DOHH2 (cell line): ENCODE measurements at regions not wholly inside any gene's neighbourhood (a gene's known extent, or its start where the extent isn't known, plus 50 kb on each side); places are given as distances from the start of the nearest gene placed in this dataset.

Source experiments
- H3F3A ChIP-seq: fragments of 200-600 bp; sonication (generic), shearing (Covaris generic); 2 replicates; pipeline ENCODE4 v1.6.0; 2016; ENCODE audit warnings: antibody characterized with exemption, mild to moderate bottlenecking; ENCODE audit not compliant: control insufficient read depth, insufficient read depth
- H3K27ac ChIP-seq: fragments of 200-600 bp; sonication (generic); 2 replicates; pipeline ENCODE4 v1.5.1; 2014; ENCODE audit warnings: low read depth, mild to moderate bottlenecking, low read length, moderate library complexity
- H3K27me3 ChIP-seq: fragments of 200-600 bp; sonication (generic); 2 replicates; pipeline ENCODE4 v1.6.1; 2014; ENCODE audit warnings: mild to moderate bottlenecking, low read length, mixed read lengths; ENCODE audit not compliant: control insufficient read depth
- H3K36me3 ChIP-seq: fragments of 200-600 bp; sonication (generic); 2 replicates; pipeline ENCODE4 v1.6.1; 2014; ENCODE audit warnings: mild to moderate bottlenecking, low read length, moderate library complexity, mixed read lengths; ENCODE audit not compliant: control insufficient read depth
- H3K4me1 ChIP-seq: fragments of 200-600 bp; sonication (generic); 2 replicates; pipeline ENCODE4 v1.6.1; 2014; ENCODE audit warnings: mild to moderate bottlenecking, low read length, mixed read lengths; ENCODE audit not compliant: control insufficient read depth
- H3K4me2 ChIP-seq: fragments of 200-600 bp; sonication (generic); 2 replicates; pipeline ENCODE4 v1.6.0; 2014; ENCODE audit warnings: mild to moderate bottlenecking, low read length, moderate library complexity
- H3K4me3 ChIP-seq: fragments of 200-600 bp; sonication (generic); 2 replicates; pipeline ENCODE4 v1.5.1; 2014; ENCODE audit warnings: mild to moderate bottlenecking, low read length, mixed read lengths
- H3K79me2 ChIP-seq: fragments of 200-600 bp; sonication (generic); 2 replicates; pipeline ENCODE4 v1.6.1; 2014; ENCODE audit warnings: mild to moderate bottlenecking, low read length, mixed read lengths; ENCODE audit not compliant: control insufficient read depth
- H3K9me2 ChIP-seq: fragments of 200-600 bp; sonication (generic); replicated peaks from 2 replicates; pipeline ENCODE4 v1.6.1; 2014; ENCODE audit warnings: mild to moderate bottlenecking, low read length, mixed read lengths; ENCODE audit not compliant: control insufficient read depth
- H3K9me3 ChIP-seq: fragments of 200-600 bp; sonication (generic); 2 replicates; pipeline ENCODE4 v1.6.1; 2014; ENCODE audit warnings: antibody characterized with exemption, low read length, mixed read lengths; ENCODE audit not compliant: control insufficient read depth, insufficient read depth
- H4K20me1 ChIP-seq: fragments of 200-600 bp; sonication (generic); 2 replicates; pipeline ENCODE4 v1.6.0; 2014; ENCODE audit warnings: low read depth, mild to moderate bottlenecking, antibody characterized with exemption, low read length, moderate library complexity; ENCODE audit not compliant: control insufficient read depth, insufficient read depth
- EZH2phosphoT487 ChIP-seq: fragments of 200-600 bp; sonication (generic); IDR thresholded peaks from 2 replicates; pipeline ENCODE4 v1.6.1; 2017; ENCODE audit warnings: borderline replicate concordance, mild to moderate bottlenecking, antibody characterized with exemption, low read length, moderate library complexity, mixed read lengths
- TF ChIP-seq, protein P1 (sequence below): fragments of 200-600 bp; sonication (generic); IDR thresholded peaks from one replicate; pipeline ENCODE4 v1.5.1; 2014; ENCODE audit warnings: antibody characterized with exemption, mild to moderate bottlenecking, low read depth, low read length; ENCODE audit not compliant: poor library complexity, severe bottlenecking

DNA sequence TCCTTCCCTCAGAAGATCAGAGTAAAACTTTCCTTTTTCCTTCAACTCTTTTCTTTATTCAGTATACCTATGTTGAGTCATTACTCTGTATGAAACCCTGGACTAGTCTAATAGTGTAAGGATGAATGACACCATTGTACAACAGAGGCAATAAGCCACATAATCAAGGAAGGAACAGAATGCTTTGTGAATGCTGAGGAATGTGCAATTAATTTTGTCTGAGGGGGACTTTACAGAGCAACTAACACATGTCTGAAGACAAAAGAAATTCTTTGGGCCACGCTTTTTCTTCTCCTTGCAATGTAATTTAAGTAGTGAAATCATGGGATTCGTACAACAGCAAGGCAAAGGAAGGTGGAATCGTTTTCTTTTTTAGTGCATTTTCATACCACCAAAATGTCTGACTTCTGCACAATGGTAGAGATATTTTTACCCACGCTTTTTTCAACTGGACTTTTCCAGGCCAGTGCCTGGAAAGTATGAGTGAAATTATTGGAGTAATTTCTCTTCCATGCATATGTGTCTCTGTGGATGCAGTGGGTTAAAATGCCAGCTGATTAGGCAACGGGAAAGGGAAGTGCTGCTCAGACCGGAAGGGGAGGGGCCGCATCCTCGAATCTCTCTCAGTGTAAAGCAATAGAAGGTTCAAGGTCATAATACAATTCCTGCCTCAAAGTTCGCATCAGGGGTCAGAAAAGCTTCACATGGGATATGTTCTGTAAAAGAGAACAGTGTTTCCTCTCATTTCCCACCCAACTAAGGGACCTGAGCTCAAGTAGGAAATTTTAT, 89.9 kb upstream of the MTHFD1L start:
- Histone ChIP-seq H3K4me2 (no peak overlapping the region), H3F3A (no peaks in the 10 kb centered on the region; the same call in 1 of the 2 replicates), H3K4me3 (no peak overlapping the region), H3K9me3 (no peaks in the 10 kb centered on the region), H4K20me1 (no peaks in the 10 kb centered on the region), H3K79me2 (peaks cover 18% of the 10 kb centered on the region), H3K9me2 (no peaks in the 10 kb centered on the region), H3K4me1 (no peaks in the 10 kb centered on the region), H3K36me3 (peaks cover 70% of the 10 kb centered on the region), H3K27ac (no peak overlapping the region), H3K27me3 (no peaks in the 10 kb centered on the region)
- TF ChIP-seq, protein P1, sequence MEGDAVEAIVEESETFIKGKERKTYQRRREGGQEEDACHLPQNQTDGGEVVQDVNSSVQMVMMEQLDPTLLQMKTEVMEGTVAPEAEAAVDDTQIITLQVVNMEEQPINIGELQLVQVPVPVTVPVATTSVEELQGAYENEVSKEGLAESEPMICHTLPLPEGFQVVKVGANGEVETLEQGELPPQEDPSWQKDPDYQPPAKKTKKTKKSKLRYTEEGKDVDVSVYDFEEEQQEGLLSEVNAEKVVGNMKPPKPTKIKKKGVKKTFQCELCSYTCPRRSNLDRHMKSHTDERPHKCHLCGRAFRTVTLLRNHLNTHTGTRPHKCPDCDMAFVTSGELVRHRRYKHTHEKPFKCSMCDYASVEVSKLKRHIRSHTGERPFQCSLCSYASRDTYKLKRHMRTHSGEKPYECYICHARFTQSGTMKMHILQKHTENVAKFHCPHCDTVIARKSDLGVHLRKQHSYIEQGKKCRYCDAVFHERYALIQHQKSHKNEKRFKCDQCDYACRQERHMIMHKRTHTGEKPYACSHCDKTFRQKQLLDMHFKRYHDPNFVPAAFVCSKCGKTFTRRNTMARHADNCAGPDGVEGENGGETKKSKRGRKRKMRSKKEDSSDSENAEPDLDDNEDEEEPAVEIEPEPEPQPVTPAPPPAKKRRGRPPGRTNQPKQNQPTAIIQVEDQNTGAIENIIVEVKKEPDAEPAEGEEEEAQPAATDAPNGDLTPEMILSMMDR, result no peak
- TF ChIP-seq EZH2phosphoT487, result no peak

DNA sequence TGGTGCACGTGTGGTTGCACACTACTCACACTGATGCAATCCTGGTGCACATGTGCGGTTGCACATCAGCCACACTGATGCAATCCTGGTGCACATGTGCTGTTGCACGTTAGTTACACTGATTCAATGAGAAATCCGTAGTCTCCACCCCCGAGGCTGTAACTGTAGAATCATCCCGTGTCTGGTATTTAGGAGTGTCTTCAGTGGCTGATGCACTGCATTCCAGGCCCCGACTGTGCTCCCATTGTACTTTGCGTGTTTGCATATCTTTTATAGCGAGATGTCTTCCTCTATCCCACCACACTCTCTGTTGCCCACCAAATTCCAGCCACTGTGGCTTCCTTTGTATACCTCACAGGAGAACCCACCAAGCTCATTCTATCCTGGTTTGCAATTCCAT, 87.8 kb upstream of the MTHFD1L start:
- H3K4me1 ChIP-seq, result no peaks in the 10 kb centered on the region

DNA sequence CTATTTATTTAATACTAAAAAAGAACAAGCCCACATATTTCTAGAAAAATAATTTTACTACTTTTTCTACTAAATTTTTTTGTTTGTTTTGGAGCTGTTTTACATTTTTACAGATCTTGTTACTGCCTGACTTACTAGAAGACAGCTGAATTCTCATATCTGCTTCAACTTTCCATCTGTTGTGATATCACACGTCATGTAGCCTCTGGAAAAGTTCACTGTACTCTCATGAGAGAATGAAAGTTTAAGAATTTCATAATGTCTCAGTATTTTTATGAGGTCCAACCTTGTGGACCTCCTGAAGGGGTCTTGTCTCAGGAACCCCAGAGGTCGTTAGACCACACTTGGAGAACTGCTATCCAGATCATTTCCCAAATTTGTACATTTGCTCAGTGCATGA, 81.7 kb upstream of the MTHFD1L start:
- H3K79me2 ChIP-seq, result 0 out of 2 replicates have a peak, but pooled peaks cover under 1% of the 10 kb centered on the region
- H3K4me2 ChIP-seq, result no peak overlapping the region
- no peaks in the 10 kb centered on the region for H3K27me3 ChIP-seq
- no peak overlapping the region for H3K27ac ChIP-seq
- H3K9me3 ChIP-seq, result no peaks in the 10 kb centered on the region
- H3K36me3 ChIP-seq, result peaks cover 52% of the 10 kb centered on the region
- no peaks in the 10 kb centered on the region for H4K20me1 ChIP-seq
- H3K4me1 ChIP-seq, result no peaks in the 10 kb centered on the region
- no peak overlapping the region for H3K4me3 ChIP-seq
- H3K9me2 ChIP-seq, result no peaks in the 10 kb centered on the region
- no peaks in the 10 kb centered on the region for H3F3A ChIP-seq
- TF ChIP-seq, protein P1, result no peak
- TF ChIP-seq EZH2phosphoT487, result no peak

More for the DNA sequence above, 87.8 kb upstream of the MTHFD1L start:
- TF ChIP-seq, protein P1, result no peak
- TF ChIP-seq EZH2phosphoT487, result no peak
- Histone ChIP-seq H3K27me3 (no peaks in the 10 kb centered on the region), H3K4me3 (no peak overlapping the region), H3K9me2 (no peaks in the 10 kb centered on the region), H3K27ac (no peak overlapping the region), H3K9me3 (no peaks in the 10 kb centered on the region), H3F3A (no peaks in the 10 kb centered on the region; the same call in 1 of the 2 replicates), H4K20me1 (no peaks in the 10 kb centered on the region), H3K36me3 (peaks cover 55% of the 10 kb centered on the region), H3K79me2 (peaks cover 14% of the 10 kb centered on the region), H3K4me2 (no peak overlapping the region)
